GM12864 (cell line): ENCODE measurements at regions not wholly inside any gene's neighbourhood (a gene's known extent, or its start where the extent isn't known, plus 50 kb on each side); places are given as distances from the start of the nearest gene placed in this dataset.
A peak's percentile ranks its signal among the peaks of the same experiment; 100 is the strongest.

Source experiments
- DNase-seq: peaks from one replicate; pipeline ENCODE4 v3.0.0-alpha.2; 2011; ENCODE audit warnings: low read depth
- H3K4me3 ChIP-seq: 2 replicates; pipeline ENCODE4 v1.5.1; 2011; ENCODE audit warnings: mild to moderate bottlenecking, low read depth, low read length, control low read depth
- CTCF ChIP-seq: IDR thresholded peaks from 2 replicates; pipeline ENCODE4 v1.5.1; 2011; ENCODE audit warnings: low read depth, mild to moderate bottlenecking, moderate library complexity, low read length, control low read depth, inconsistent platforms; ENCODE audit errors: missing control alignments

GRCh38 chr4:155532373-155533085 is 134.1 kb upstream of the GUCY1A1 start:
- no peak for DNase-seq
- H3K4me3 ChIP-seq: no peak overlapping the region
- no peak for TF ChIP-seq CTCF

GRCh38 chr4:155530857-155531256 is 135.8 kb upstream of the GUCY1A1 start:
- no peak for DNase-seq
- no peak overlapping the region for H3K4me3 ChIP-seq
- TF ChIP-seq CTCF: no peak

- no peak overlapping the region for H3K4me3 ChIP-seq
- TF ChIP-seq CTCF: no peak
These were observed 136.4 kb upstream of the GUCY1A1 start for GRCh38 chr4:155530290-155530689.

GRCh38 chr4:155529716-155530115 is 136.9 kb upstream of the GUCY1A1 start:
- DNase-seq: no peak
- TF ChIP-seq CTCF: no peak
- no peak overlapping the region for H3K4me3 ChIP-seq

More at GRCh38 chr4:155530290-155530689, 136.4 kb upstream of the GUCY1A1 start:
- DNase-seq: no peak

GRCh38 chr4:155529272-155529671 is 137.4 kb upstream of the GUCY1A1 start:
- no peak overlapping the region for H3K4me3 ChIP-seq
- no peak for DNase-seq
- TF ChIP-seq CTCF: peak; percentile 19

GRCh38 chr4:155526452-155527169 is 140.0 kb upstream of the GUCY1A1 start:
- DNase-seq: no peak
- no peak for TF ChIP-seq CTCF
- H3K4me3 ChIP-seq: no peak overlapping the region
